ENCODE measurements at regions not wholly inside any gene's neighbourhood (a gene's known extent, or its start where the extent isn't known, plus 50 kb on each side); places are given as distances from the start of the nearest gene placed in this dataset.

GRCh38 chr22:47996446-47996857 is 1234.0 kb downstream of the TBC1D22A start:
- no peak for TF ChIP-seq CTCF (IDR thresholded peaks at IDR 0.05)
- no peak for TF ChIP-seq POLR2AphosphoS5 (IDR thresholded peaks at IDR 0.05)
- no peak for TF ChIP-seq POLR2A (IDR thresholded peaks at IDR 0.05)
- TF ChIP-seq EP300 (IDR thresholded peaks at IDR 0.05): no peak
